A172 (cell line): ENCODE measurements at regions not wholly inside any gene's neighbourhood (a gene's known extent, or its start where the extent isn't known, plus 50 kb on each side); places are given as distances from the start of the nearest gene placed in this dataset.
"Not testable (repeated sequence)": the region's sequence is repeated elsewhere in the genome, so short reads cannot be mapped to it uniquely, and the experiment has no call there.

ENCODE experiments used
- DNase-seq: peaks from one replicate; pipeline ENCODE4 v3.0.0-alpha.2; 2015; ENCODE audit warnings: low spot score

DNA sequence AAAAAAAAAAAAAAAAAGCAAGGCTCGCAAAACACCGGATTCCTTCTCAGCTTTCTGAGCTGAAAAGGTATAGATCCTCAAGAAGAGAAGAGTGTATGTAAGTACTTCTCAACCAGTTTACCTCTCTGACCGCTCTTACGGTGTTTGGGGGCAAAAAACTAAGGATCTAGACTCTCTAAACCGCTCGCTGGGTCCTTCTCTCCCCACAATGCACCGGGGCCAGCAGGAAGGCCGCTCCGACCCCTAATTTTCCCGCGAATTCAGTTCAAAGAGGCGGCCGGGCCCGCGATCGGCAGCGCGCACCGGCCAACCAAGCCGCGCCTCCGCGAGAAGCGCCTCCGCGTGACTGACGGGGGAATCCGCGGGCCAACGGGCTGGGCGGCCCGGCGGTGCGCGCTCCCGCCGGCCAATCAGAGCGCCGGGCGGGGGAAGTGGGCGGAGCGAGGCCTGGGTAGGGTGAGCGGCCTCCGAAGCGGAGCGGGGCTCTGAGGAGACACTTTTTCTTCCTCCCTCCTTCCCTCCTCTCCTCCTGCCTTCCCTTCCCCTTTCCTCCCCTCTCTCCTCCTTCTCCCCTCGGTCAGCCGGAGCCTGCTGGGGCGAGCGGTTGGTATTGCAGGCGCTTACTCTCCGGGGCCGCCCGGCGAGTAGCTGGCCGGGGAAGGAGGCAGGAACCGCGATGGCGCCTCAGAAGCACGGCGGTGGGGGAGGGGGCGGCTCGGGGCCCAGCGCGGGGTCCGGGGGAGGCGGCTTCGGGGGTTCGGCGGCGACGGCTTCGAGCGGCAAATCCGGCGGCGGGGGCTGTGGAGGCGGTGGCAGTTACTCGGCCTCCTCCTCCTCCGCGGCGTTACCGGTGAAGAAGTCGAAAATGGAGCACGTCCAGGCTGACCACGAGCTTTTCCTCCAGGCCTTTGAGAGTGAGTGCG, 93.0 kb downstream of the CRLF3 start:
- peak; percentile 71 for DNase-seq

DNA sequence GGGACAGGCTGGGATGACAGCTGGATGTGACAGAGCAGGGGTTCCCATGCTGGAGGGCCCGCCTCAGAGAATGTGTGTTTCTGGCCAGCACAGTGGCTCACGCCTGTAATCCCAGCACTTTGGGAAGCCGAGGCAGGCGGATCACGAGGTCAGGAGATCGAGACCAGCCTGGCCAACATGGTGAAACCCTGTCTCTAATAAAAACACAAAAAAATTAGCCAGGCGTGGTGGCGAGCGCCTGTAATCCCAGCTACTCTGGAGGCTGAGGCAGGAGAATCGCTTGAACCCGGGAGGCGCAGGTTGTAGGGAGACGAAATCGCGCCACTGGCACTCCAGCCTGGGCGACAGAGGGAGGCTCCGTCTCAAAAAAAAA, 93.7 kb downstream of the CRLF3 start:
- not testable (repeated sequence) for DNase-seq

DNA sequence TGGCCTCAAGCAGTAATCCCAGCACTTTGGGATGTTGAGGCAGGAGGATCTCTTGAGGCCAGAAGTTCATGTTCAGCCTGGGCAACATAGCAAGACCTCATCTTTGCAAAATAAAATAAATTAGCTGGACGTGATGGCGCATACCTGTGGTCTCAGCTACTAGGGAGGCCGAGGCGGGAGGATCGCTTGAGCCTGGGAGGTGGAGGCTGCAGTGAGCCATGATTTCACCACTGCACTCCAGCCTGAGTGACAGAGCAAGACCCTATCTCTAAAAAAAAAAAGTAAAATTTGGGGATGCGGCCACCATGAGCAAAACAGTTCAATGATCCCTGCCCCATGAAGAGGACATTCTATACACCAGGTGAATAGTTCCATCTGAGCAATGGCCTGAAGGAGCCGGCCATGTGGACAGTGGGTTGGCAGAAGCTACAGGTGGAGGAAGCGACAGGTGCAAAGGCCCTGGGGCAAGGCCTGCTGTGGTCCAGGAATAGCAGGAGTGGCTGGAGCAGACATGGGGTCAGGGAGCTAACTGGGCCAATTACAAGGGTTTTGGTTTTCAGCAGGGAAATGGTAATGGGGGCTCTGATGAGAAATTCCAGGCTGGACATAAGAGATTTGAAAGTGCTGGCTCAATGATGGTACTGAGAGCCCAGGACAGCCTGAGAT, 94.2 kb downstream of the CRLF3 start:
- DNase-seq, result not testable (repeated sequence)

DNA sequence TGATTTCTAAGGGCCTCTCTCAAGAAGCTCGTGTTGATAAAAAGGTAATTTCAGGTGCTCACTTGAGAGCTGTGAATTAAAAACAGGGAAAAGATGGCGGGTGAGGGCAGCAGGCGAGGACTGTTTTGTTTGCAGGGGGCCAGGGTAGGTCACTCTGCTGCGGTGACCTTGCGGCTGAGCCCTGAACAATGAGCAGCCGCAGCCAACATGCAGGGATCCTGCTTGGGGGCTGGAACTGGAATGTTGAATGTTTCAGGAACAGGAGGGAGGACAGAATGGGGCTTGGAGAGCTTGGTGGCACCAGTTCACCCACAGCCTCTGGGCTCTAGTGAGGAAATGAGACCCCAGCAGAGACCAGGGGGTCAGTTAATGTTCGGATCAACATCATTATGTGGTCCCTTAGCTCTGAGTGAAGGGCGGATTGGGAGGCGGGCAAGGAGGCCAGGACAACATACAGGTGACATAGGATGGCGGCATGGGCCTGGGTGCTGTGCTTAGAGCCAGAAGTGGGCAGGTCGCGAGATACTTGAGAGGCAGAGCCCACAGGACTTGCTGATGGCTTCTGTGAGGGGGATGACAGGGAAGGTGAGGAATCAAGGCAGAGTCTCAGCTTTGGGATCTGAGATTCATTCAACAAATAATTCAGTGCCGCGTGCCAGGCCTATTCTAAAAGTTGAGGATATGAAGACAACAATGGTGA, 94.9 kb downstream of the CRLF3 start:
- DNase-seq, result not testable (repeated sequence)

DNA sequence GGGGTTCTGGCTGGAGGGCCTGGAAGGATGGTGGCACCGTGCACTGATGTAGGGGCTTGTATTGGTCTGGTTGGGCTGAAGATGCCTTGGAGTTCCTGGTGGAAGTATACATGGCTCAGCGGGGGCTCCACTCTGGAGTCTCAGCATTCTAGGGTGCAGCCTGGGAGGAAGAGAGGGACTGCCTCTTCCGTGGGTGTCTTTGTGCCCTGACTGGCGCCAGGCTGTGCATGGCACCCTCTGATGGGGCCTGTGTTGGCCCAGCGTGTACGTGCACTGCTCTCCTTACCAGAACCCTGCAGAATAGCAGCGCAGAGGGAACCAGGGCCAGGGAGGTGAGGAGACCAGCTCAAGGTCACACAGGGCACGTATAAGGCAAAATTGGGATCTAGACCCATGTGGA, 97.0 kb downstream of the CRLF3 start:
- not testable (repeated sequence) for DNase-seq

DNA sequence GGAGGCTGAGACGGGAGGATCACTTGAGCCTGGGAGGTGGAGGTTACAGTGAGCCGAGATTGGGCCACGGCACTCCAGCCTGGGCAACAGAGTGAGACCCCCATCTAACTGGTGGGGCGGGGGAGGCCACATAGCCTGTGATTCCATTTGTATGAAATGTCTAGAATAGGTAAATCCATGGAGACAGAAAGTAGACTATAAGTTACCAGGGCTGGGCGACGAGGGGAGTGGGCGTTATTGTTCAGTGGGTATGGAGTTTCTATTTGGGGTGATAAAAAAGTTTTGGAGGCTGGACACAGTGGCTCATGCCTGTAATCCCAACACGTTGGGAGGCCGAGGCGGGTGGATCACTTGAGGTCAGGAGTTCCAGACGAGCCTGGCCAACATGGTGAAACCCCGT, 97.8 kb downstream of the CRLF3 start:
- DNase-seq, result not testable (repeated sequence)

DNA sequence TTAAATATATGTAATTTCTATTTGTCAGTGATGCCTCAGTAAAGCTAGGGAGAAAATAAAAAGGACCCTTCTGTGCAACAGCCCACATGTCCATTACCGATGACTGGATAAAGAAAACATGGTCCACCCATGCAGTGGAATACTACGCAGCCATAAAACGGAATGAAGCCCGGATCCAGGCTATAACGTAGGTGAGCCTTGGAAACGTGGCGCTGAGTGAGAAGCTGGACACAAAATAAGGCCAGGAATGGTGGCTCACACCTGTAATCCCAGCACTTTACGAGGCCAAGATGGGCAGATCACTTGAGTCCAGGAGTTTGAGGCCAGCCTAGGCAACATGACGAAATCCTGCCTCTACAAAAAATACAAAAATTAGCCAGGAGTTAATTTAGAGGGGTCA, 98.2 kb downstream of the CRLF3 start:
- DNase-seq, result not testable (repeated sequence)

DNA sequence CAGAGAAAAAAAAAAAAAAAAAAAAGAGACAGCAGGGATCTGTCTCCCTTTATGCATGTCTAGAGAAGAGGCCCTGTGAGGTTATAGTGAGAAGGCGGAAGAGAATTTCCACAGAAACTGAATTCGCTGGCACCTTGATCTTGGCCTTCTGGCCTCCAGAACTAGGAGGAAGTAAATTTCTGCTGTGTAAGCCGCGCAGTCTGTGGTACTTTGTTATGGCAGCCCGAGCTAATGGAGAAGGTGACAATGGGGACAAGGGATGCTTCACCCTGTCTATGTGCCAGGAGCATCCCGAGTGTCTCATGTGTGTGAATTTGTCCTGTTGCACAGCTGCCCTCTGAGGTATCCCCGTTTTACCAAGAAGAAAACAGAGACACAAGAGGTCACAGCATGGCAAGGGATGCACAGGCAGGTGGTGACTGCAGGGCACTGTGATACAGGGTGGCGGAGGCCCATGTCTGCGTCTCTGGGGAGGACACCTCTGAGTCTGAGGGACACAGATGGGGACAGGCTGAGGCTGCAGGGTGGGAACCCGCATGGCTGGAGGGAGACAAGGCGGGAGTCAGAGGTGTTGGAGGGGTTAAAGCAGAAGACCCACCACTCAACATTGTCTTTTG, 100.3 kb downstream of the CRLF3 start:
- not testable (repeated sequence) for DNase-seq

DNA sequence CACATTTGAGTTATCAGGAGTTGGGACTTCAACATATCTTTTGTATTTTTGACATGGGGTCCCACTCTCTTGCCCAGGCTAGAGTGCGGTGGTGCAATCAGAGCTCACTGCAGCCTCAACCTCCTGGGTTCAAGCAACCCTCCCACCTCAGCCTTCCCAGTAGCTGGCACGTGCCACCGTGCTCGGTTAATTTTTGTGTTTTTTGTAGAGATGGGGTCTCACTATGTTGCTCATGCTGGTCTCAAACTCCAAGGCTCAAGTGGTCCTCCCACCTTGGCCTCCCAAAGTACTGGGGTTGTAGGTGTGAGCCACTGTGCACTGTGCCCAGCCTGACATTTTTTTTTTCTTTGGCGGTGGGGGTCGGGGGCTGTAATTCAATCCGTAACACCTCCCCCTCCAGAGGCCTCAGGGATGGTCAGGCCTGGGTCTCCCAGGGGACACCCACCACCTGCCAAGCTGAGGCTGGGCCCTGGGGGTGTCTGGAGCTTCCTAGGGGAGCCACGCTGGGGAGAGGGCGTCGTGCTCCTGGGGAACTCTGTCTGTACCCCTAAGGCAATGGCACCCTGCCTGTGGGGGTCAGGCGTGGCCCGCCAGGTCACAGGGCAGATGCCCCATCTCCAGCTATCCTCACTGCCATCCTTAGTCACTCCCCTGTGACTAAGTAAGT, 102.2 kb downstream of the CRLF3 start:
- not testable (repeated sequence) for DNase-seq

DNA sequence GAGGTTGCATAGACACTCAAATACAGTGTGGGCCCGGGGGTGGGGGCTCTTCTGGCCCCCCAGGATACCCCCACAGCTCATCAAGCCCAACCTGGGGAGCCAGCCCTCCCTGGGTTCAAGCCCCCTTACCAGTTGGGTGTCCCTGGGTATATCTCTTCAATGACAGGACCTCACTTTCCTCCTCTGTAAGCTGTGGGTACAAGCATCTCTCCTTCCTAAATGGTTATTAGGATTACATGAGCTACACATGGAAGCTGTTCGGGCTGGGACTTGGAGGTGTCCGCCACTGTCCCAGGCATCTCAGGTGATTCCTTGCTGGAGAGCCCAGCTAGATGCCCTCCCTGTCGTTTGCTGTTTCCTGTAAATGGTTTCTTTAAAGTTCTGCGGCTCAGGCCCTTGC, 103.5 kb downstream of the CRLF3 start:
- not testable (repeated sequence) for DNase-seq

DNA sequence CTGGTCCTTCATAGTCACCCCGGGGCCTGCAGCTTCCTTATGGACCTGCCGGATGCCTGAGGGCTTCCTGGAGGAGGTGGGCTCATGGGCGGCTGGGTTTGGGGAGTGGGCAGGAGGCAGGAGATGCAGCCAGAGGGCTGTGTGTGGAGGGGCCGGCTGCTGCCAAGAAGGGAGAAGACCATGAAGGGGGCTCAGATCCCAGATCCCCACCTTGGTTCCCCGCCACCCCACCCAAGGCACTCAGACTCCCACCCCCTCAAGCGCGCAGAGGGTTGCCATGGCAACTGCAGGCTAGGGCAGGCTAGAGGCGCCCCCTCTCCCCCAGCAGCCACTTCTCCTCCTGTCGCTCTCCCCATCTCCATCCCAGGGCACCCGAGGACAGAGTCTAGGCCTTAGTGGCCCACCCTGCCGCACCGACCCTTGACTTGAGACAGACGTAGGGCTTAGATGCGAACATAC, 104.5 kb downstream of the CRLF3 start:
- DNase-seq, result no peak

DNA sequence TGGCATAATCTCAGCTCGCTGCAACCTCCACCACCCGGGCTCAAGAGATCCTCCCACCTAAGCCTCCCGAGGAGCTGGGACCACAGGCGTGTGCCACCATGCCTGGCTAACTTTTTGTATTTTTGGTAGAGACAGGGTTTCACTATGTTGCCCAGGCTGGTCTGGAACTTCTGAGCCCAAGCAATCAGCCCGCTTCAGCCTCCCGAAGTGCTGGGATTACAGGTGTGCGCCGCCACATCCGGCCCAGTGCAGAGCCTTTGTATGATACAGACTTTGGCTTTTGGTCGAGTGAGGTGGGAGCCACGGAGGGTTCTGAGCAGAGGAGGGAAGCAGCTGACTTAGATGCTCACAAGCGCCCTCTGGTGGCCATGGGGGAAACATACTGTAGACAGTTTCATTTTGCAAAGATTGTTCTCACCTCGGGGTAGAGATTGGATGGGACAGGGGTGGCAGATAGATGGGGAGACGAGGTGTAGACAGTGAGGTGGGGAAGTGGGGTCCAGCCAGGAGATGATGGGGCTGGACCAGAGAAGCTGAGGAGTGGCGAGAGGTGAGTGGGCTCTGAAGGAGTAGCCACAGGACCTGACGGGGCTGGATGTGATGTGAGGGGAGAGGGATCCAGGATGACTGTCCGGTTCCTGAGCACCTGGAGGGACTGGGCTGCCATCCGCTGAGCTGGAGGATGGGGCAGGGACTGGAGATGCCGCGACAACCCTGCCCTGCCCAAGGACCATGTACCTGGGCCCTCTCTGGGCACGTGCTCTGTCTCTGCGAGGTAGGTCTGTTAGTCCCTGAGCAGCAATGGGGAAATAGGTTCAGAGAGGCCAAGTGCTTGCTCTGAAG, 105.1 kb downstream of the CRLF3 start:
- peak; percentile 40 for DNase-seq

DNA sequence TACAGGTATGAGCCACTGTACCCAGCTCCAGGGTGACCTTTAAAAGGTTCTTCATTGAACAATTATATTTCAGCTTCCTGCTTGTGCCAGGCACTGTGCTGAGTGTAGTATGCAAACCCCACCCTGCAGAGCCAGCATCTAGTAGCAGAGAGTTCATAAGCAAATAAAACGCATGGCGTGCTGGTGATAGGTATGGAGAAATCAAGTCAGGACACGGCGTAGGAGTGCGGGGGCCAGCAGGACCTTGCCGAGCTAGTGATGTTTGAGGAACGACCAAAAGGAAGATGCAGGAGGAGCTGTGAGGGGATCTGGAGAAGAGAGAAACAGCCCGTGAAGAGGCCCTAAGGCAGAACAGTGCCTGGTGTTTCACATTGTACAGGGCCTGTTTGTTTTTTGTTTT, 105.8 kb downstream of the CRLF3 start:
- DNase-seq, result not testable (repeated sequence)

DNA sequence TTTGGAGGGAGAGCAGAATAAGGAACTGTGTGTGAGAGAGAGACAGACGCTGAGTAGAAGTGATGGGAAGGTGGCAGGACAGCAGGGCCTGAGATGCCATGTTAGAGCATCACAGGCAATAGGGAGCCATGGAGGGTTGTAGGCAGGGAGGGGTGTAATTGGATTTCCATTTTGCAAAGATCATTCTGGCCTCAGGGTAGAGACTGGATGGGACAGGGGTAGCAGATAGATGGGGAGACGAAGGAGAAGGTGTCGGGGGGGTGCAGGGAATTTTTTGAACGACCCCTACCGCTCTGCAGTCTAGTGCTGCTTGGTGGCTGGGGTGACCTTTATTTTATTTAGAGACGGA, 106.4 kb downstream of the CRLF3 start:
- DNase-seq, result not testable (repeated sequence)

DNA sequence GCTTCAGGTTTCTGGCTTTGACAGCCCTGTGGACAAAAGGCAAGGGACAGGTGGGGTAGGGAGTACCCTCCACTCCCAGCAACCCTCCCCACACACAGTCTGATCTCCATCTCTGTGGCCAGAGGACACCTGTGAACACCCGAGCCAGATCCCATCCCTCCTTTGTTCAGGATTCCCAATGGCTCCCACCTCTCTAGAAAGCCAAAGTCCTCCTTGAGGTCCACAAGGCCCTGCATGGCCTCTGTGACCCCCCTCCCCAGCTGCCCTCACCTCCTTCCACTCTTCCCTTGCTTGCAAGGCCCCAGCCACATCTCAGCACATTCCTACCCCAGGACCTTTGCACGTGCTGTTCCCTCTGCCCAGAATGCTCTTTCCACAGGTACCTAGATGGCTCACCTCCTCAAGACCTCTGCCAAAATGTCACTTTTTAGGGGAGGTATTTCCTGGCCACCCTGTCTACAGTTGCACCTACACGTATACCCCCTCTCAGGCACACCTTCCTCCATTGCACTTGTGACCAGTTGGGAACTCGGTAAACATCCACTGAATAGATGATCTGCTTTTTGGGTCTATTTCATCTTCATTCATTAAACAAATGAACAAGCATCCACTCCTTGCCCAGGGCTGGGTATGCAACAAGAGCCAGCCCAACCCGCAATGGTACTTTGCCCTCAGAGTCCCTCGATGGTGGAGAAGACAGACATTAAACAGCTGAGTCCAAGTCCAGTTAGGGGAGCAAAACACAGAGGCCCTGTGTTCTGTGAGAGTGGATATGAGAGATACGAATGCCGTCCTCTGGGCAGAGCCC, 107.0 kb downstream of the CRLF3 start:
- no peak for DNase-seq

DNA sequence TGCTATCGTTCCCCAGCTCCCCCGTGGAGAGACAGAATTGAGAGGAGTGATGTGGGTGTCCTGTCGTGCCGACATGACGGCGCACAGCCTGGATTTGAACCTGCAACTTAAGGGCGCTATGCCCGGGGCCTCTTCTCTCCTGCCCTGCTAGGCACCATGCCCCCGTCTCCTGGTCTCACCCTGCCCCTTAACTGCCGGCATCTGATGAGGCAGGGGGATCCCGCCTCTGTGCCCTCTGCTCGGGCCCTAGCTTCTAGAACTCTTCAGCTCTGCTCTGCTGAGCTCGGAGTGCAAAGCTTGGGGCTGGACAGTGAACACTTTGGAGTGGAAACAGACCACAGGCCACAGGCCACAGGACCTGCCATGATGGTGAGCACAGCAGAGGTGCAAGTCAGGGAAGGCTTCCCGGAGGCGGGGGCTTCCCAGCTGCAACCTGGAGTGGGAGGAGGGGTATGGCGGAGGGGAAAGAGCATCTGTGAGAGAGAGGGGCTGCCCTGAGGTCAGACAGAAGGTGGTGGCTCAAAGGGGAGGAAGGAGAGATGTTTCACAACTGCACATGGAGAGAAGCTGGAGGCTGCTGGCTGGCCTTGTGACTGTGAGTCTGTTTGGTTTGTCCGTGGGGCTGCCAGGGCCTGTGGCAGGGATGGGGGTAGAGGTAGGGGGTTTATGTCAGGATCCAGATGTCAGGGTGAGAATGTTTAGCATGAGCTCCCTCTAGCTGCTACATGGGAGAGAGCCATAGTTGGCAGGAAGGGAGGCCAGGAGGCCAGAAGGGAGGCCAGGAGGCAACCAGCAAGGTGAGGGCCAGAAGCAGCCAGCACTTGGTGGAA, 107.8 kb downstream of the CRLF3 start:
- no peak for DNase-seq

DNA sequence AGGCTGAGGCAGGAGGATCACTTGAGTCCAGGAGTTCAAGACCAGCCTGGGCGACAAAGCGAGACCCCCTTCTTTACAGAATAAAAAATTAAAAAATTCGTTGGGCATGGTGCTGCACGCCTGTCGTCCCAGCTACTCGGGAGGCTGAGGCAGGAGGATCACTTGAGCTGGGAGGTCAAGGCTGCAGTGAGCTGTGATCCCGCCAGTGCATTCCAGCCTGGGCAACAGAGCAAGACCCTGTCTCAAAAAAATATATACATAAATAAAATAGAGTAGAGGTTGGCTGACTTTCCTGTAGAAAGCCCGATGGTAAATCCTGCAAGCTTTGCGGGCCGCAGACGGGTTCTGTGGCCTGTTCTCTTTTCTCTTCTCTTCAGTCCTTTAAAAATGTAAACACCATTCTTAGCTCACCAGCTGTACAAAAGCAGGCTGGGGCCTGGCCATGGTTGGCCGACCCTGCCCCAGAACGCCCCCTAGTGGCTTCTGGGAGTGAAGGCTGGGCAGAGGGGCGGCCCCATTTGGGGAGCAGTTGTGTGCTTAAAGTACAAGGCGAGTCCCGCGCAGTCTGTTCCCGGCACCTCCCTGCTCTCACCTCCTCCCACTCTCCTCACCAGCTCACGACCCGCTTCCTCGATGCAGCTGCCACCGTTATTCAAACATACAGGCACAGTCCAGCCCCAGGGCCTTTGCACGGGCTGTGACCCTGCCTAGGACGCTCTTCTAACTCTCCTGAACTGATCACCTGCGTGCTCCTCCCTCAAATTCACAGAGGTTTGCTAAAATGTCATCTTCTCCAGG, 109.5 kb downstream of the CRLF3 start:
- peak; percentile 22 for DNase-seq

DNA sequence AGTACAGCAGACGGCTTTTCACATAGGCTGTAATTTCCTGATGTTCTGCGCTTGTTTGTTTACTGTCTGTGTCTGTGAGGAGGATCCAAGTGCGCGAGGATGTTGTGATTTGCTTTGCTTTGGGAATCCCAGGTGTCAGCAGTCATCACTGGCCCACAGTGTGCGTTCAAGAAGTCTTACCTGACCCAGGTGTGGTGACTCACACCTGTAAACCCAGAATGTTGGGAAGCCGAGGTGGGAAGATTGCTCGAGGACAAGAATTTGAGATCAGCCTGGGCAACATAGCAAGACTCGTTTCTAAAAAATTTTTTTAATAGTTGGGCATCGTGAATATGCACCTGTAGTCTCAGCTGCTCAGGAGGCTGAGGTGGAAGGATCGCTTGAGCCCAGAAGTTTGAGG, 110.7 kb downstream of the CRLF3 start:
- not testable (repeated sequence) for DNase-seq
